ENCODE measurements at regions not wholly inside any gene's neighbourhood (a gene's known extent, or its start where the extent isn't known, plus 50 kb on each side); places are given as distances from the start of the nearest gene placed in this dataset.

DNA sequence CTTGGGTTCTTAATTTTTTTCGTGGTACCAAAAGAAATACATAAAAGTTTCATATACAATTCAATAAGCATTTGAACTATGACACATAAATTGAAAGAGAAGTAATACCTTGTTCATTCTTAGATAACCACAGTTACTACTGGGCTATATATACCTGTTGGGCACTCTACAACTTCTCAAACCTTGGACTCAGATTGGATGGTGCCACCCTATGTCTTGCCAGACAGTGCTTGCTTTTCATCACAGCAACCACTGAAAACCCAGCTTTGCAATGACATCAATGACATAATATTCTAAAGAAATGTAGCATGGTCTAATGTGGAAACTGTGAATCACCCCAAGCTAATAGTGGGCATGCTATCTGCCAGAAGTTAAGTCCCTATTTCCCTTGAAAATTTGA lies 62.8 kb upstream of the DPH5 start:
- ATAC-seq (no peak), FAIRE-seq (no peak), DNase-seq (ENCODE audit: low spot score) (no peak)
- POLR2A ChIA-PET, result no interaction called here
- no peak overlapping the region for H3K4me2 ChIP-seq (ENCODE audit: low read depth, low read length)
- no TSS peak for BruUV-seq (replicated peaks)
- no peaks in the 10 kb centered on the region for H4K20me1 ChIP-seq (ENCODE audit: insufficient read depth, low read length)
- CTCF ChIA-PET (ENCODE audit: low intra/inter-chr PET ratio, low total read pairs), result no interaction called here
- H3K4me1 ChIP-seq (ENCODE audit: insufficient read depth, low read length), result no peaks in the 10 kb centered on the region
- H3K27me3 ChIP-seq (ENCODE audit: control insufficient read depth in 1 of 2, insufficient read depth in 2 of 2, low read length in 2 of 2), result no peaks in the 10 kb centered on the region
- 28% methylated on average over 1 of the region's 1 CpG for WGBS (ENCODE audit: low lambda C conversion rate)
- H2AFZ ChIP-seq (ENCODE audit: low read length), result no peak overlapping the region
- no peak overlapping the region for H3K27ac ChIP-seq (ENCODE audit: extremely low read length, insufficient read depth, low read length)
- in situ Hi-C loops (cut with HindIII; ENCODE audit: extremely low pct_ligation_motif_present, low pct_unique_long_range_greater_than_20kb) (no loop called here), intact Hi-C loops (cut with micrococcal nuclease; ENCODE audit: unreplicated experiment) (no loop called here)
- no peak for TF ChIP-seq NCOR1 (IDR thresholded peaks at IDR 0.05; ENCODE audit: borderline replicate concordance, low read length)
- no peak for TF ChIP-seq SMAD9 (CRISPR knock-in tag; IDR thresholded peaks at IDR 0.05)
- TF ChIP-seq, protein P1, sequence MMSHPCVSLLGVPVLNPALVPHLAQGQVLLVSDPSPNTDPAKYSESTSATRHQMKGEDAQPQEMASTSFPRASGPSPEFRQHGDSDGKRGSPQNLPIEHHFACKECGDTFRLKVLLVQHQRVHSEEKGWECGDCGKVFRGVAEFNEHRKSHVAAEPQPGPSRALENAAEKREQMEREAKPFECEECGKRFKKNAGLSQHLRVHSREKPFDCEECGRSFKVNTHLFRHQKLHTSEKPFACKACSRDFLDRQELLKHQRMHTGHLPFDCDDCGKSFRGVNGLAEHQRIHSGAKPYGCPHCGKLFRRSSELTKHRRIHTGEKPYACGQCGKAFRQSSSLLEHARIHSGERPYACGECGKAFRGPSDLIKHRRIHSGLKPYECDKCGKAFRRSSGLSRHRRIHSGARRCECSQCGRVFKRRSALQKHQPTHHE (CRISPR knock-in tag; IDR thresholded peaks at IDR 0.05; ENCODE audit: borderline replicate concordance), result no peak
- no peak for TF ChIP-seq YEATS2 (CRISPR knock-in tag; IDR thresholded peaks at IDR 0.05; ENCODE audit: borderline replicate concordance)
- TF ChIP-seq TBX3 (IDR thresholded peaks at IDR 0.05; ENCODE audit: borderline replicate concordance), result no peak
- TF ChIP-seq, protein P2, sequence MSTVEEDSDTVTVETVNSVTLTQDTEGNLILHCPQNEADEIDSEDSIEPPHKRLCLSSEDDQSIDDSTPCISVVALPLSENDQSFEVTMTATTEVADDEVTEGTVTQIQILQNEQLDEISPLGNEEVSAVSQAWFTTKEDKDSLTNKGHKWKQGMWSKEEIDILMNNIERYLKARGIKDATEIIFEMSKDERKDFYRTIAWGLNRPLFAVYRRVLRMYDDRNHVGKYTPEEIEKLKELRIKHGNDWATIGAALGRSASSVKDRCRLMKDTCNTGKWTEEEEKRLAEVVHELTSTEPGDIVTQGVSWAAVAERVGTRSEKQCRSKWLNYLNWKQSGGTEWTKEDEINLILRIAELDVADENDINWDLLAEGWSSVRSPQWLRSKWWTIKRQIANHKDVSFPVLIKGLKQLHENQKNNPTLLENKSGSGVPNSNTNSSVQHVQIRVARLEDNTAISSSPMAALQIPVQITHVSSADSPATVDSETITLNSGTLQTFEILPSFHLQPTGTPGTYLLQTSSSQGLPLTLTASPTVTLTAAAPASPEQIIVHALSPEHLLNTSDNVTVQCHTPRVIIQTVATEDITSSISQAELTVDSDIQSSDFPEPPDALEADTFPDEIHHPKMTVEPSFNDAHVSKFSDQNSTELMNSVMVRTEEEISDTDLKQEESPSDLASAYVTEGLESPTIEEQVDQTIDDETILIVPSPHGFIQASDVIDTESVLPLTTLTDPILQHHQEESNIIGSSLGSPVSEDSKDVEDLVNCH (CRISPR knock-in tag; IDR thresholded peaks at IDR 0.05), result no peak
- TF ChIP-seq PAF1 (CRISPR knock-in tag; IDR thresholded peaks at IDR 0.05), result no peak
- TF ChIP-seq, protein P3, sequence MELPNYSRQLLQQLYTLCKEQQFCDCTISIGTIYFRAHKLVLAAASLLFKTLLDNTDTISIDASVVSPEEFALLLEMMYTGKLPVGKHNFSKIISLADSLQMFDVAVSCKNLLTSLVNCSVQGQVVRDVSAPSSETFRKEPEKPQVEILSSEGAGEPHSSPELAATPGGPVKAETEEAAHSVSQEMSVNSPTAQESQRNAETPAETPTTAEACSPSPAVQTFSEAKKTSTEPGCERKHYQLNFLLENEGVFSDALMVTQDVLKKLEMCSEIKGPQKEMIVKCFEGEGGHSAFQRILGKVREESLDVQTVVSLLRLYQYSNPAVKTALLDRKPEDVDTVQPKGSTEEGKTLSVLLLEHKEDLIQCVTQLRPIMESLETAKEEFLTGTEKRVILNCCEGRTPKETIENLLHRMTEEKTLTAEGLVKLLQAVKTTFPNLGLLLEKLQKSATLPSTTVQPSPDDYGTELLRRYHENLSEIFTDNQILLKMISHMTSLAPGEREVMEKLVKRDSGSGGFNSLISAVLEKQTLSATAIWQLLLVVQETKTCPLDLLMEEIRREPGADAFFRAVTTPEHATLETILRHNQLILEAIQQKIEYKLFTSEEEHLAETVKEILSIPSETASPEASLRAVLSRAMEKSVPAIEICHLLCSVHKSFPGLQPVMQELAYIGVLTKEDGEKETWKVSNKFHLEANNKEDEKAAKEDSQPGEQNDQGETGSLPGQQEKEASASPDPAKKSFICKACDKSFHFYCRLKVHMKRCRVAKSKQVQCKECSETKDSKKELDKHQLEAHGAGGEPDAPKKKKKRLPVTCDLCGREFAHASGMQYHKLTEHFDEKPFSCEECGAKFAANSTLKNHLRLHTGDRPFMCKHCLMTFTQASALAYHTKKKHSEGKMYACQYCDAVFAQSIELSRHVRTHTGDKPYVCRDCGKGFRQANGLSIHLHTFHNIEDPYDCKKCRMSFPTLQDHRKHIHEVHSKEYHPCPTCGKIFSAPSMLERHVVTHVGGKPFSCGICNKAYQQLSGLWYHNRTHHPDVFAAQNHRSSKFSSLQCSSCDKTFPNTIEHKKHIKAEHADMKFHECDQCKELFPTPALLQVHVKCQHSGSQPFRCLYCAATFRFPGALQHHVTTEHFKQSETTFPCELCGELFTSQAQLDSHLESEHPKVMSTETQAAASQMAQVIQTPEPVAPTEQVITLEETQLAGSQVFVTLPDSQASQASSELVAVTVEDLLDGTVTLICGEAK (IDR thresholded peaks at IDR 0.05), result no peak
- TF ChIP-seq, protein P3 (CRISPR knock-in tag; IDR thresholded peaks at IDR 0.05), result no peak
- no peaks in the 10 kb centered on the region for H3K36me3 ChIP-seq (replicated peaks in 1 of 2; ENCODE audit: control insufficient read depth in 1 of 2, insufficient read depth in 2 of 2, low read length in 2 of 2)
- no peaks in the 10 kb centered on the region for H3K79me2 ChIP-seq (ENCODE audit: insufficient read depth, low read length)
- no peaks in the 10 kb centered on the region for H3K9me3 ChIP-seq (ENCODE audit: low read length)
- no peak overlapping the region for H3K9ac ChIP-seq (ENCODE audit: insufficient read depth, low read depth, low read length)
- H3K4me3 ChIP-seq (replicated peaks in 1 of 3; ENCODE audit: insufficient read depth in 1 of 3, low read depth in 2 of 3, low read length in 3 of 3), result no peak overlapping the region

All from HepG2 (cell line).